ENCODE measurements at regions not wholly inside any gene's neighbourhood (a gene's known extent, or its start where the extent isn't known, plus 50 kb on each side); places are given as distances from the start of the nearest gene placed in this dataset.

GRCh38 chr1:38578271-38578951 is 281.2 kb downstream of the RRAGC start:
- ChIA-PET CTCF (interaction anchor here (0.8 kb wide), 1 partner anchor 9 kb away, joined by 3 read pairs; no protein-coding TSS in a partner anchor), POLR2A (no interaction called here)
- DNase-seq (peak; percentile 28), ATAC-seq (peak; percentile 34)
- H3K27me3 Mint-ChIP-seq: peaks cover 30% of the 10 kb centered on the region
- peak overlapping the region; percentile 47 for H3K4me3 Mint-ChIP-seq
- no peak for TF ChIP-seq CTCF (IDR thresholded peaks at IDR 0.05)
- H3K9me3 Mint-ChIP-seq: no peaks in the 10 kb centered on the region
- H3K27ac Mint-ChIP-seq: no peak overlapping the region
- intact Hi-C loops (cut with micrococcal nuclease): no loop called here
- no peaks in the 10 kb centered on the region for H3K36me3 Mint-ChIP-seq (ENCODE audit: low read depth)
- peaks cover 5% of the 10 kb centered on the region for H3K4me1 Mint-ChIP-seq (ENCODE audit: low read depth)

- no peak overlapping the region for H3K27ac Mint-ChIP-seq
- no peak for DNase-seq
- ChIA-PET CTCF (no interaction called here), POLR2A (no interaction called here)
- H3K36me3 Mint-ChIP-seq (ENCODE audit: low read depth): no peaks in the 10 kb centered on the region
- H3K27me3 Mint-ChIP-seq: peaks cover 28% of the 10 kb centered on the region
- no peak for TF ChIP-seq CTCF (IDR thresholded peaks at IDR 0.05)
- H3K4me1 Mint-ChIP-seq (ENCODE audit: low read depth): peaks cover 5% of the 10 kb centered on the region
- ATAC-seq: no peak
- no peaks in the 10 kb centered on the region for H3K9me3 Mint-ChIP-seq
- H3K4me3 Mint-ChIP-seq: peak overlapping the region; percentile 47
- intact Hi-C loops (cut with micrococcal nuclease): no loop called here
Observed at GRCh38 chr1:38577937-38578270, 281.7 kb downstream of the RRAGC start.

DNA sequence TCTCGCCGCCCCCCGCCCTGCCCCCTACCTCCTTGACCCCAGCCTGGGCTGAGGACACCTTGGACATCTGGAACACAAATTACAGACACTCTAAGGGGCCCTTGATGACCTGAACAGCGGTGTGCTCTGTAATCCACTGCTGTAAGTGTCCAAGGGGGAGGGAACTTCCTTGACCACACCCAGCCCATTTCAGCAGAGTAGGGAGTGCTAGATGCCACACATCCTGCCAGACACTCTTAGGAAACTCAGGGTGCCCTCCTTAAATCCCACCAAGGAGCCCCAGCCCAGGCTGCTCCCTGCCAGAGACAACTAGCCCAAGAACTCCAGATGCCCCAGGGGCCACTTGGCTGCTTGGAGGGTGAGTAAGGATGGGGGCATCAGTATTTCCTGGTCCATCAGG is 282.2 kb downstream of the RRAGC start:
- intact Hi-C loops (cut with micrococcal nuclease): no loop called here
- Mint-ChIP-seq H3K27me3 (peaks cover 30% of the 10 kb centered on the region), H3K36me3 (ENCODE audit: low read depth) (no peaks in the 10 kb centered on the region), H3K27ac (no peak overlapping the region), H3K4me1 (ENCODE audit: low read depth) (peaks cover 5% of the 10 kb centered on the region), H3K4me3 (no peak overlapping the region), H3K9me3 (no peaks in the 10 kb centered on the region)
- TF ChIP-seq CTCF (IDR thresholded peaks at IDR 0.05): no peak
- POLR2A ChIA-PET: no interaction called here
- ATAC-seq (no peak), DNase-seq (no peak)
- CTCF ChIA-PET: interaction anchor here (0.6 to 1.9 kb wide), 2 partner anchors 9 to 10 kb away, joined by 3 to 5 read pairs; no protein-coding TSS in a partner anchor

- Mint-ChIP-seq H3K27me3 (peaks cover 32% of the 10 kb centered on the region), H3K4me3 (no peak overlapping the region), H3K9me3 (no peaks in the 10 kb centered on the region), H3K4me1 (ENCODE audit: low read depth) (peaks cover 5% of the 10 kb centered on the region), H3K27ac (no peak overlapping the region), H3K36me3 (ENCODE audit: low read depth) (no peaks in the 10 kb centered on the region)
- intact Hi-C loops (cut with micrococcal nuclease): no loop called here
- no peak for TF ChIP-seq CTCF (IDR thresholded peaks at IDR 0.05)
- CTCF ChIA-PET: interaction anchor here (1.9 kb wide), 1 partner anchor 10 kb away, joined by 5 read pairs; no protein-coding TSS in a partner anchor
- ATAC-seq: no peak
- DNase-seq: no peak
- POLR2A ChIA-PET: no interaction called here
Observed at GRCh38 chr1:38576241-38576640, 283.3 kb downstream of the RRAGC start.

DNA sequence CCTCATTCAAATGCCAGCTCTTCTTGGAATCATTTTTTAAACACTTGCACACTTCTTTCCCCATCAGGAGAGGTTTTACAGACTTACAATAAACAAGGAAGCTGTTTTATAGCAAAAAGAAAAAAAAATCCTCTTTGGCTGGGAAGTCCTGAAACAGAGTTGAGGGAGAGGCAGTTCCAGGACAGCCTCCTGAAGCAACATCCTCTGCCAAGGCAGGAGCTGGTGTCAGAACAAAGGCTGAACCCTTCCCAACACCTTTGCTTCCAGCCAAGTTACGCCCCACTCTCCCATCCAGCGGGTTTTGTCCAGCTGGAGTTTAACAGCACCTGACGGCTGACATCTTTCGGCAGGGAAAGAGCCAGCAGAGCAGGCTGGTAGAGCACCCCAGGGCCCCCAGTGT is 287.8 kb downstream of the RRAGC start:
- H3K9me3 Mint-ChIP-seq: no peaks in the 10 kb centered on the region
- H3K4me1 Mint-ChIP-seq (ENCODE audit: low read depth): peaks cover 4% of the 10 kb centered on the region
- no peak for DNase-seq
- H3K27me3 Mint-ChIP-seq: peaks cover 18% of the 10 kb centered on the region
- no peak overlapping the region for H3K4me3 Mint-ChIP-seq
- ChIA-PET POLR2A (interaction anchor here (1.4 kb wide), 1 partner anchor 12 kb away, joined by 6 read pairs; no protein-coding TSS in a partner anchor), CTCF (interaction anchor here (1.1 kb wide), 3 partner anchors 15 to 82 kb away, joined by 3 read pairs; no protein-coding TSS in a partner anchor)
- no peak for ATAC-seq
- no peak for TF ChIP-seq CTCF (IDR thresholded peaks at IDR 0.05)
- intact Hi-C loops (cut with micrococcal nuclease): no loop called here
- H3K36me3 Mint-ChIP-seq (ENCODE audit: low read depth): no peaks in the 10 kb centered on the region
- H3K27ac Mint-ChIP-seq: no peak overlapping the region

Measured in activated CD8-positive, alpha-beta T cell treated with anti-CD3 and anti-CD28 coated beads for 36 hours (primary cell).